SU-DHL-6 (cell line): ENCODE measurements at regions not wholly inside any gene's neighbourhood (a gene's known extent, or its start where the extent isn't known, plus 50 kb on each side); places are given as distances from the start of the nearest gene placed in this dataset.

Experiments used
- EZH2phosphoT487 ChIP-seq: fragments of 200-600 bp; sonication (generic), shearing (Covaris generic); conservative IDR thresholded peaks from 2 replicates; pipeline ENCODE4 v1.6.1; 2018; ENCODE audit warnings: mild to moderate bottlenecking, antibody characterized with exemption, low read length, moderate library complexity, mixed read lengths
- TF ChIP-seq, protein P1 (sequence below): fragments of 200-600 bp; sonication (generic); IDR thresholded peaks from one replicate; pipeline ENCODE4 v1.5.1; 2017; ENCODE audit warnings: antibody characterized with exemption, mild to moderate bottlenecking, low read length, moderate library complexity; ENCODE audit not compliant: insufficient read depth, poor library complexity, severe bottlenecking

DNA sequence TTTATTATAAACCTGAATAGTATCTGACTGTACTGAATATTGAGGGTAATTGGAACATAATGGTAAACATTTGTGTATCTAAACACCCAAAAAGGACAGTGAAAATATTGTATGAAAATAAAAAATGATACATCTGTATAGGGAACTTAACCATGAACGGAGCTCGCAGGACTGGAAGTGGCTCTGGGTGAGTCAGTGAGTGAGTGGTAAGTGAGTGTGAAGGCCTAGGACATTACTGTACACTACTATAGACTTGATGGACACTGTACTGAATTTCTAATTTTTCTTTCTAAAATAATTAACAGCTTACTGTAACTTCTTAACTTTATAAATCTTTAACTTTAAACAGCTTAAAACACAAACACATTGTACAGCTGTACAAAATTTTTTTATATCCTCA is 454.5 kb upstream of the FZD8 start:
- TF ChIP-seq, protein P1, sequence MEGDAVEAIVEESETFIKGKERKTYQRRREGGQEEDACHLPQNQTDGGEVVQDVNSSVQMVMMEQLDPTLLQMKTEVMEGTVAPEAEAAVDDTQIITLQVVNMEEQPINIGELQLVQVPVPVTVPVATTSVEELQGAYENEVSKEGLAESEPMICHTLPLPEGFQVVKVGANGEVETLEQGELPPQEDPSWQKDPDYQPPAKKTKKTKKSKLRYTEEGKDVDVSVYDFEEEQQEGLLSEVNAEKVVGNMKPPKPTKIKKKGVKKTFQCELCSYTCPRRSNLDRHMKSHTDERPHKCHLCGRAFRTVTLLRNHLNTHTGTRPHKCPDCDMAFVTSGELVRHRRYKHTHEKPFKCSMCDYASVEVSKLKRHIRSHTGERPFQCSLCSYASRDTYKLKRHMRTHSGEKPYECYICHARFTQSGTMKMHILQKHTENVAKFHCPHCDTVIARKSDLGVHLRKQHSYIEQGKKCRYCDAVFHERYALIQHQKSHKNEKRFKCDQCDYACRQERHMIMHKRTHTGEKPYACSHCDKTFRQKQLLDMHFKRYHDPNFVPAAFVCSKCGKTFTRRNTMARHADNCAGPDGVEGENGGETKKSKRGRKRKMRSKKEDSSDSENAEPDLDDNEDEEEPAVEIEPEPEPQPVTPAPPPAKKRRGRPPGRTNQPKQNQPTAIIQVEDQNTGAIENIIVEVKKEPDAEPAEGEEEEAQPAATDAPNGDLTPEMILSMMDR, result no peak
- TF ChIP-seq EZH2phosphoT487, result no peak
